ENCODE measurements at regions not wholly inside any gene's neighbourhood (a gene's known extent, or its start where the extent isn't known, plus 50 kb on each side); places are given as distances from the start of the nearest gene placed in this dataset.

DNA sequence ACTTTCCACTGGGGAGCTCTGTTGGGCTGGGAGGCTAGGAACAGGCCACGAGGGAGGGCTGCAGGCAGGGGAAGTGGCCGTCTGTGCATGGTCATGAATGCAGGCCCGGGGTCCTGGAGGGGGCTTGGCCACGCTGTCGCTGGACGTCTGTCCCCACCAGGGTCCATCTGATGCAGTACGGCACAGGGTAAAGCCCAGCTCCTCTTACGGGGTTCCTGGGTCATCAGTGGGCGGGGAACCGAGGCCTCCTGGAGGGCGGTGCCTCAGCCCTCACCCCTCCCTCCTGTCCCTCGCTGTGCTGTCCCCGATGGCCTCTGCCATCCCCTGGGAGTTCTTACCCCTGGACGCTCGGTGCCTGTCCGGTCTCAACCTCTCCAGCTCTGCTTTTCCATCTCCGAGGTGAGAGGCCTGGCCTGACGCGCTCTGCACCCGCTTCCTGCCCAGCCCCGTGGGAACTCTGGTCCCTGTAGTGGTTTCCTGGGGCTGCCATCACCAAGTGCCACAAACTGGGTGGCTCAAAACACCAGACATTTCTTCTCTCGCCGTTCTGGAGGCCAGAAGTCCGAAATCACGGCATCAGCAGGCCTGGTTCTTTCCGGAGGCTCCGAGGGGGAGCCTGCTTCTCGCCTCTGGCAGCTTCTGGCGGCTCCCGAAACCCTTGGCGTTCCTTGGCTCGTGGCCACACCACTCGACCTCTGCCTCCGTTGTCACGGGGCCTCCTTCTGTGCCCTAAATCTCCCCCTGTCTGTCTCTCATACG, 182.8 kb downstream of the SEC14L1 start:
- no peak for TF ChIP-seq CTCF (IDR thresholded peaks at IDR 0.05)
- no peak for TF ChIP-seq POLR2A (IDR thresholded peaks at IDR 0.05)
